ENCODE measurements at regions not wholly inside any gene's neighbourhood (a gene's known extent, or its start where the extent isn't known, plus 50 kb on each side); places are given as distances from the start of the nearest gene placed in this dataset.

DNA sequence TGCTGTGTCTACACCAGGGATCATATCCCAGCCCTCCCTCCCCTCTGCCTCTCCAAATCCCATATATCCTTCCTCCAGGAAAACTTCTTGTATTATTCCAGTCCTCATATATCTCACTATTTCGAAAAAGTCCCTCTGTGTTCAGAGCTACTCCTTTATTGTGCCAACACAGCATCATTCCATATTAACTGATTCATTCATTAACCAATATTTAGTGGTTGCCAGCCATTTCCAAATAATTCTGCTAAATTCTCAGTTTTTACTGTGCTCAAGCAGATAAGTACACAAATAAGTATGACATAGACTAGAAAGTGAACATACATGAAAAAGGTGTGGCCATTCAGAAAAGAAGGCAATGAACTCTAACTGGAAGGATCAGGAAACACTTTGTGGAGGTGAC, 241.6 kb upstream of the DUSP10 start:
- TF ChIP-seq CTCF (IDR thresholded peaks at IDR 0.05) (no peak), POLR2A (IDR thresholded peaks at IDR 0.05) (no peak)
